Liver (tissue), 8 donors: ENCODE measurements at regions not wholly inside any gene's neighbourhood (a gene's known extent, or its start where the extent isn't known, plus 50 kb on each side); places are given as distances from the start of the nearest gene placed in this dataset.

Experiments
- DNase-seq: peaks from one replicate; pipeline ENCODE4 v3.0.0-alpha.2; 2017; ENCODE audit warnings: low spot score
- H3K27ac ChIP-seq, 2 donors: one replicate each; pipeline ENCODE4 v1.7.0; 2013; ENCODE audit warnings: inconsistent platforms in 2 of 2, low read length in 2 of 2, control low read depth in 1 of 2, low read depth in 1 of 2, mild to moderate bottlenecking in 1 of 2
- H3K27me3 ChIP-seq, 4 donors: one replicate each; pipeline versions ENCODE4 v1.6.1 to v1.7.0; 2013; ENCODE audit warnings: low read length in 3 of 4, inconsistent platforms in 1 of 4, mild to moderate bottlenecking in 1 of 4, moderate library complexity in 1 of 4; ENCODE audit not compliant: control insufficient read depth in 4 of 4, insufficient read depth in 4 of 4
- H3K36me3 ChIP-seq, 4 donors: one replicate each; pipeline versions ENCODE4 v1.6.1 to v1.7.0; 2013; ENCODE audit warnings: low read length in 3 of 4, mild to moderate bottlenecking in 3 of 4, low read depth in 1 of 4, moderate library complexity in 1 of 4; ENCODE audit not compliant: control insufficient read depth in 4 of 4, insufficient read depth in 3 of 4
- H3K4me1 ChIP-seq, 4 donors: one replicate each; pipeline versions ENCODE4 v1.6.1 to v1.7.0; 2013; ENCODE audit warnings: low read length in 3 of 4, mild to moderate bottlenecking in 3 of 4, moderate library complexity in 1 of 4; ENCODE audit not compliant: control insufficient read depth in 4 of 4, insufficient read depth in 4 of 4
- H3K4me3 ChIP-seq, 3 donors: one replicate each; pipeline versions ENCODE4 v1.6.1 to v1.7.0; 2013; ENCODE audit warnings: low read length in 3 of 3, control low read depth in 1 of 3, low read depth in 1 of 3, mild to moderate bottlenecking in 1 of 3
- H3K9ac ChIP-seq, 2 donors: one replicate each; pipeline ENCODE4 v1.7.0; 2013; ENCODE audit warnings: low read length in 2 of 2, mild to moderate bottlenecking in 2 of 2, moderate library complexity in 2 of 2, control low read depth in 1 of 2, low read depth in 1 of 2
- H3K9me3 ChIP-seq, 4 donors: one replicate each; pipeline versions ENCODE4 v1.6.1 to v1.7.0; 2013; ENCODE audit warnings: low read length in 3 of 4; ENCODE audit not compliant: control insufficient read depth in 4 of 4
- EGR1 ChIP-seq, 2 donors: IDR thresholded peaks; 2 replicates each; pipeline ENCODE4 v1.6.1; 2016 to 2018; ENCODE audit warnings: antibody characterized with exemption in 2 of 2, low read depth in 2 of 2
- FOXA1 ChIP-seq: IDR thresholded peaks from 2 replicates; pipeline ENCODE4 v1.6.1; 2016; ENCODE audit warnings: antibody characterized with exemption
- FOXA2 ChIP-seq: IDR thresholded peaks from 2 replicates; pipeline ENCODE4 v1.6.1; 2016; ENCODE audit warnings: antibody characterized with exemption
- GABPA ChIP-seq, 2 donors: IDR thresholded peaks in 1 of 2; conservative IDR thresholded peaks in 1 of 2; 2 replicates each; pipeline ENCODE4 v1.6.1; 2016; ENCODE audit warnings: antibody characterized with exemption in 2 of 2, mild to moderate bottlenecking in 1 of 2, moderate library complexity in 1 of 2
- HNF4A ChIP-seq, 2 donors: conservative IDR thresholded peaks; 2 replicates each; pipeline ENCODE4 v1.6.1; 2016; ENCODE audit warnings: antibody characterized with exemption in 2 of 2, mild to moderate bottlenecking in 2 of 2
- HNF4G ChIP-seq: IDR thresholded peaks from 2 replicates; pipeline ENCODE4 v1.6.1; 2016; ENCODE audit warnings: antibody characterized with exemption
- JUND ChIP-seq, 2 donors: IDR thresholded peaks; 2 replicates each; pipeline ENCODE4 v1.6.1; 2016; ENCODE audit warnings: antibody characterized with exemption in 2 of 2
- NR2F2 ChIP-seq: IDR thresholded peaks from 2 replicates; pipeline ENCODE4 v1.6.1; 2016; ENCODE audit warnings: antibody characterized with exemption
- RAD21 ChIP-seq, 2 donors: IDR thresholded peaks; 2 replicates each; pipeline ENCODE4 v1.6.1; 2016; ENCODE audit warnings: antibody characterized with exemption in 2 of 2, mild to moderate bottlenecking in 2 of 2
- RXRA ChIP-seq, 2 donors: IDR thresholded peaks; 2 replicates each; pipeline ENCODE4 v1.6.1; 2017 to 2018; ENCODE audit warnings: antibody characterized with exemption in 2 of 2, mild to moderate bottlenecking in 1 of 2
- SP1 ChIP-seq: IDR thresholded peaks from 2 replicates; pipeline ENCODE4 v1.6.1; 2018; ENCODE audit warnings: antibody characterized with exemption, mild to moderate bottlenecking
- TAF1 ChIP-seq: conservative IDR thresholded peaks from 2 replicates; pipeline ENCODE4 v1.6.1; 2016; ENCODE audit warnings: antibody characterized with exemption, mild to moderate bottlenecking
- YY1 ChIP-seq: IDR thresholded peaks from 2 replicates; pipeline ENCODE4 v1.6.1; 2016; ENCODE audit warnings: antibody characterized with exemption, mild to moderate bottlenecking
- ZBTB33 ChIP-seq: IDR thresholded peaks from 2 replicates; pipeline ENCODE4 v1.6.1; 2016; ENCODE audit warnings: antibody characterized with exemption
- WGBS: extraction: QIAGEN DNeasy Blood & Tissue Kit; methylation state at CpG from one replicate; pipeline ENCODE4 v1.1.7; 2013; 5-methylcytosine and 5-hydroxymethylcytosine counted together
- TF ChIP-seq, protein P1 (sequence below): IDR thresholded peaks from 2 replicates; pipeline ENCODE4 v1.6.1; 2016; ENCODE audit warnings: antibody characterized with exemption
- TF ChIP-seq, protein P2 (sequence below): fragments of 150-350 bp; IDR thresholded peaks from 2 replicates; pipeline ENCODE4 v1.5.1; 2017; ENCODE audit warnings: improper control_type of control experiment, low read depth, low read length; ENCODE audit not compliant: missing input control
- TF ChIP-seq, protein P3 (sequence below): IDR thresholded peaks from 2 replicates; pipeline ENCODE4 v1.6.1; 2016; ENCODE audit warnings: antibody characterized with exemption
- donor health status: healthy.
- donor health status: healthy.
- donor health status: healthy.
- donor health status: healthy.
- donor health status: healthy.

DNA sequence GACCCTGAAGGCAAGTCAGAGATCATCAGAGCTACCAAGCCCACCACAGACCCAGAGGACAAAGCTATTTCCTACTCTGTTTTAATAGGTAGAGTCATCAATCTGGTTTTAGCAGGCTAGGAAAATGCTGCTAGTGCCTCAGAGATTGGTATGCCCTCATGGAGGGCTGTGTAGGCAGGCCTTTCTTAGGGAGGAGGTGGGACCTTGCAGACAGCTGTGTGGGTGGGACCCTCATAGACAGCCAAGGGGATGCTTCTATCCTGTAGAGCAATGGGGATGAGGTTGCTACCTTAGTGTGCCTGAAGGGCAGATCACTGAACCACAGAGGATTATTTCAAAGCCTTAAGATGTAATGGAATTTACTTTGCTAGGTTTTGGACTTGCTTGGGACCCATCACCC, 534.9 kb upstream of the KLF12 start:
- no peaks in the 10 kb centered on the region for H3K9me3 ChIP-seq
- H3K36me3 ChIP-seq = no peaks in the 10 kb centered on the region
- DNase-seq = no peak
- TF ChIP-seq EGR1 (IDR thresholded peaks at IDR 0.05; ENCODE audit: low read depth in 2 of 2) (no peak), RXRA (IDR thresholded peaks at IDR 0.05) (no peak), GABPA (IDR thresholded peaks at IDR 0.05 in 1 of 2, conservative IDR thresholded peaks at IDR 0.05 in 1 of 2) (no peak)
- H3K9ac ChIP-seq = no peak overlapping the region
- no peak overlapping the region for H3K4me3 ChIP-seq
- no peaks in the 10 kb centered on the region for H3K27me3 ChIP-seq
- H3K27ac ChIP-seq = no peak overlapping the region
- no peaks in the 10 kb centered on the region for H3K4me1 ChIP-seq

DNA sequence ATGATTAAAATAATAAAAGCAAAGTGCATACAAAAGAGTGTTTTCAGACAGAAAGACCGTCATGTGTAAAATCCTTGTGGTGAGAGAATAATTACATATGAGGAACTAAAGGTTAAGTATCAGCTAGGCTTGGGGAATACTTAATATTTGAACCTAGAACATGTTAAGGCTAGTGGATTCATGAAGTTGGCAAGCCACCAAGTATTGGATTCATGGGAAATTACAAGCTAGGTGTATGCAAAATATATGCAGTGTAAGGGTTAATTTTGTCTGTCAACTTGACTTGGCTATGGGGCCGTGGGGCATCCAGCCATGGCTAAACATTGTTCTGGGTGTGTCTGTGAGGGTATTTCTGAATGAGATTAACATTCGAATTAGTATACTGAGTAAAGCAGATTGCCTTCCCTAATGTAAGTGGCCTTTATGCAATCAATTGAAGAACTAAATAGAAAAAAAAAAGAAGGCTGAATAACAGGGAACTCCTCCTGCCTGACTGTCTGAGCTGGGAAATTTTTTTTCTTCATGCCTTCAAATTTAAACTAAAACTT, 533.5 kb upstream of the KLF12 start:
- H3K9ac ChIP-seq = no peak overlapping the region
- H3K27me3 ChIP-seq = no peaks in the 10 kb centered on the region
- 60% methylated on average over 3 of the region's 3 CpGs for WGBS
- no peaks in the 10 kb centered on the region for H3K9me3 ChIP-seq
- no peak overlapping the region for H3K4me3 ChIP-seq
- no peak overlapping the region for H3K27ac ChIP-seq
- no peaks in the 10 kb centered on the region for H3K36me3 ChIP-seq
- H3K4me1 ChIP-seq = no peaks in the 10 kb centered on the region
- DNase-seq = no peak
- TF ChIP-seq HNF4A (conservative IDR thresholded peaks at IDR 0.05) = no peak
- no peak for TF ChIP-seq YY1
- TF ChIP-seq ZBTB33 = no peak
- no peak for TF ChIP-seq TAF1
- TF ChIP-seq, protein P1, sequence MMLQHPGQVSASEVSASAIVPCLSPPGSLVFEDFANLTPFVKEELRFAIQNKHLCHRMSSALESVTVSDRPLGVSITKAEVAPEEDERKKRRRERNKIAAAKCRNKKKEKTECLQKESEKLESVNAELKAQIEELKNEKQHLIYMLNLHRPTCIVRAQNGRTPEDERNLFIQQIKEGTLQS = no peak
- TF ChIP-seq, protein P2, sequence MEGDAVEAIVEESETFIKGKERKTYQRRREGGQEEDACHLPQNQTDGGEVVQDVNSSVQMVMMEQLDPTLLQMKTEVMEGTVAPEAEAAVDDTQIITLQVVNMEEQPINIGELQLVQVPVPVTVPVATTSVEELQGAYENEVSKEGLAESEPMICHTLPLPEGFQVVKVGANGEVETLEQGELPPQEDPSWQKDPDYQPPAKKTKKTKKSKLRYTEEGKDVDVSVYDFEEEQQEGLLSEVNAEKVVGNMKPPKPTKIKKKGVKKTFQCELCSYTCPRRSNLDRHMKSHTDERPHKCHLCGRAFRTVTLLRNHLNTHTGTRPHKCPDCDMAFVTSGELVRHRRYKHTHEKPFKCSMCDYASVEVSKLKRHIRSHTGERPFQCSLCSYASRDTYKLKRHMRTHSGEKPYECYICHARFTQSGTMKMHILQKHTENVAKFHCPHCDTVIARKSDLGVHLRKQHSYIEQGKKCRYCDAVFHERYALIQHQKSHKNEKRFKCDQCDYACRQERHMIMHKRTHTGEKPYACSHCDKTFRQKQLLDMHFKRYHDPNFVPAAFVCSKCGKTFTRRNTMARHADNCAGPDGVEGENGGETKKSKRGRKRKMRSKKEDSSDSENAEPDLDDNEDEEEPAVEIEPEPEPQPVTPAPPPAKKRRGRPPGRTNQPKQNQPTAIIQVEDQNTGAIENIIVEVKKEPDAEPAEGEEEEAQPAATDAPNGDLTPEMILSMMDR = no peak
- TF ChIP-seq NR2F2 = no peak
- no peak for TF ChIP-seq SP1
- no peak for TF ChIP-seq FOXA2
- no peak for TF ChIP-seq RXRA (IDR thresholded peaks at IDR 0.05)
- TF ChIP-seq EGR1 (IDR thresholded peaks at IDR 0.05; ENCODE audit: low read depth in 2 of 2) = no peak
- no peak for TF ChIP-seq JUND (IDR thresholded peaks at IDR 0.05)

GRCh38 chr13:74662905-74663304, 528.7 kb upstream of the KLF12 start:
- no peak overlapping the region for H3K9ac ChIP-seq
- 78% methylated on average over 2 of the region's 2 CpGs for WGBS
- TF ChIP-seq NR2F2 = no peak
- TF ChIP-seq, protein P2 = no peak
- no peak for TF ChIP-seq ZBTB33
- TF ChIP-seq GABPA (IDR thresholded peaks at IDR 0.05 in 1 of 2, conservative IDR thresholded peaks at IDR 0.05 in 1 of 2) = no peak
- TF ChIP-seq JUND (IDR thresholded peaks at IDR 0.05) = no peak
- TF ChIP-seq FOXA1 = no peak
- TF ChIP-seq, protein P3, sequence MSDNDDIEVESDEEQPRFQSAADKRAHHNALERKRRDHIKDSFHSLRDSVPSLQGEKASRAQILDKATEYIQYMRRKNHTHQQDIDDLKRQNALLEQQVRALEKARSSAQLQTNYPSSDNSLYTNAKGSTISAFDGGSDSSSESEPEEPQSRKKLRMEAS = no peak
- no peak for TF ChIP-seq RAD21 (IDR thresholded peaks at IDR 0.05)
- no peak for TF ChIP-seq HNF4G
- TF ChIP-seq EGR1 (IDR thresholded peaks at IDR 0.05; ENCODE audit: low read depth in 2 of 2) = no peak
- TF ChIP-seq, protein P1 = no peak
- no peak for TF ChIP-seq RXRA (IDR thresholded peaks at IDR 0.05)
- H3K4me3 ChIP-seq = no peak overlapping the region
- no peaks in the 10 kb centered on the region for H3K4me1 ChIP-seq
- no peaks in the 10 kb centered on the region for H3K36me3 ChIP-seq
- no peak overlapping the region for H3K27ac ChIP-seq
- no peak for DNase-seq
- no peaks in the 10 kb centered on the region for H3K9me3 ChIP-seq
- no peaks in the 10 kb centered on the region for H3K27me3 ChIP-seq
